Heart left ventricle (tissue), 13 donors: ENCODE measurements at regions not wholly inside any gene's neighbourhood (a gene's known extent, or its start where the extent isn't known, plus 50 kb on each side); places are given as distances from the start of the nearest gene placed in this dataset.

ENCODE experiments used
- POLR2A ChIP-seq, 2 donors: fragments of 450-650 bp; IDR thresholded peaks; one replicate each; pipeline ENCODE4 v1.6.1; 2017; ENCODE audit warnings: antibody characterized with exemption in 2 of 2, mild to moderate bottlenecking in 2 of 2, moderate library complexity in 2 of 2
- TF ChIP-seq, protein P1 (sequence below), 12 donors: fragments of 200-600 bp; sonication (generic) in 4 of 12; IDR thresholded peaks; one replicate each; pipeline versions ENCODE4 v1.5.0 to v1.8.0; 2018 to 2022; ENCODE audit warnings: antibody characterized with exemption in 12 of 12, mild to moderate bottlenecking in 5 of 12
- donor health status: ischemic (EF 13 %, LVEDD 7.1; RV severe dilation, severe dysfunction).
- donor health status: DM: no; HTN: yes; CAD: no.
- donor health status: DM: no; HTN: no; CAD: no.
- donor health status: ischemic (EF 25% LVEDD 6.9; RV normal size, moderate dysfunction).
- donor health status: ischemic (EF 25% LVEDD 5.7; RV mildly dilated, moderate dysfunction).
- donor health status: ischemic (EF 35%, LVEDD 5.7; RV mildly dilated, moderate dysfunction).
- donor health status: nonischemic (EF 11% LVEDD 7.7; RV severe dilation, severe dysfunction).
- donor health status: DM: yes; HTN: yes; CAD: no.
- donor health status: PGD.
- donor health status: ischemic (EF 29% LVEDD 5.4; RV normal size, mild dysfunction).
- donor health status: nonischemic (EF 23%, LVEDD 6.1; RV moderate dilation, normal function).

DNA sequence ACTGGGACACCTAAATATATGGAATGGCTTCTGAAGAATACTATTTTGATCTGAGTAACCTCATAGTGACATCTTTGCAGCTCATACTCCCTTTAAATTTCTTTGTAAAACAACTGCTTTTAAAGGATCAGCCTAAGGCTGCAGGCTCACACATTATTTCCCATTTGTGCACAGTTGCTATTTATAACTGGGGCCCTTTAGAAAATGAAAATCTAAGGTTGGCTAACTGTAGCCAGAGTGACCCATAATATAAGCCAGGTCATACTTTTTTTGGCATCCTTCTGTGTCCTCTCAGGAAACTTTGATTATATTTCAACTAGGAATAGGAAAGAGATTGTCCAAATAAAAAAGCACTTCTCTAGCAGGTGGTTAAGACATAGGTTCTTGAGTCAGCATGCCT, 123.6 kb upstream of the RASGEF1B start:
- no peak for TF ChIP-seq POLR2A (IDR thresholded peaks at IDR 0.05)
- TF ChIP-seq, protein P1, sequence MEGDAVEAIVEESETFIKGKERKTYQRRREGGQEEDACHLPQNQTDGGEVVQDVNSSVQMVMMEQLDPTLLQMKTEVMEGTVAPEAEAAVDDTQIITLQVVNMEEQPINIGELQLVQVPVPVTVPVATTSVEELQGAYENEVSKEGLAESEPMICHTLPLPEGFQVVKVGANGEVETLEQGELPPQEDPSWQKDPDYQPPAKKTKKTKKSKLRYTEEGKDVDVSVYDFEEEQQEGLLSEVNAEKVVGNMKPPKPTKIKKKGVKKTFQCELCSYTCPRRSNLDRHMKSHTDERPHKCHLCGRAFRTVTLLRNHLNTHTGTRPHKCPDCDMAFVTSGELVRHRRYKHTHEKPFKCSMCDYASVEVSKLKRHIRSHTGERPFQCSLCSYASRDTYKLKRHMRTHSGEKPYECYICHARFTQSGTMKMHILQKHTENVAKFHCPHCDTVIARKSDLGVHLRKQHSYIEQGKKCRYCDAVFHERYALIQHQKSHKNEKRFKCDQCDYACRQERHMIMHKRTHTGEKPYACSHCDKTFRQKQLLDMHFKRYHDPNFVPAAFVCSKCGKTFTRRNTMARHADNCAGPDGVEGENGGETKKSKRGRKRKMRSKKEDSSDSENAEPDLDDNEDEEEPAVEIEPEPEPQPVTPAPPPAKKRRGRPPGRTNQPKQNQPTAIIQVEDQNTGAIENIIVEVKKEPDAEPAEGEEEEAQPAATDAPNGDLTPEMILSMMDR (IDR thresholded peaks at IDR 0.05) = no peak
